Loucy (cell line): ENCODE measurements at regions not wholly inside any gene's neighbourhood (a gene's known extent, or its start where the extent isn't known, plus 50 kb on each side); places are given as distances from the start of the nearest gene placed in this dataset.

ENCODE experiments used
- H2AFZ ChIP-seq: fragments of 200-600 bp; sonication (generic); 2 replicates; pipeline ENCODE4 v1.6.0; 2016; ENCODE audit warnings: antibody characterized with exemption, mild to moderate bottlenecking, low read length, moderate library complexity
- H3F3A ChIP-seq: fragments of 200-600 bp; 2 replicates; pipeline ENCODE4 v1.6.0; 2016; ENCODE audit warnings: antibody characterized with exemption, low read depth, mild to moderate bottlenecking
- H3K27me3 ChIP-seq: fragments of 200-600 bp; sonication (generic); 2 replicates; pipeline ENCODE4 v1.6.1; 2014; ENCODE audit warnings: low read length, mild to moderate bottlenecking; ENCODE audit not compliant: insufficient read depth, poor library complexity, severe bottlenecking
- H3K36me3 ChIP-seq: fragments of 200-600 bp; sonication (generic); 2 replicates; pipeline ENCODE4 v1.6.1; 2016; ENCODE audit warnings: low read length; ENCODE audit not compliant: insufficient read depth
- H3K4me1 ChIP-seq: fragments of 200-600 bp; sonication (generic); 2 replicates; pipeline ENCODE4 v1.5.1; 2014; ENCODE audit warnings: low read length, mild to moderate bottlenecking; ENCODE audit not compliant: insufficient read depth, poor library complexity, severe bottlenecking
- H3K4me2 ChIP-seq: fragments of 200-600 bp; sonication (generic); 2 replicates; pipeline ENCODE4 v1.6.0; 2014; ENCODE audit warnings: antibody characterized with exemption, low read length, low read depth, mild to moderate bottlenecking; ENCODE audit not compliant: poor library complexity, severe bottlenecking
- H3K4me3 ChIP-seq: fragments of 200-600 bp; sonication (generic); 2 replicates; pipeline ENCODE4 v1.5.1; 2014; ENCODE audit warnings: low read length, mild to moderate bottlenecking, mixed read lengths; ENCODE audit not compliant: poor library complexity, severe bottlenecking
- H3K79me2 ChIP-seq: fragments of 200-600 bp; sonication (generic); 2 replicates; pipeline ENCODE4 v1.6.1; 2014; ENCODE audit warnings: low read length; ENCODE audit not compliant: insufficient read depth
- H3K9ac ChIP-seq: fragments of 200-600 bp; sonication (generic); 2 replicates; pipeline ENCODE4 v1.6.0; 2014; ENCODE audit warnings: mild to moderate bottlenecking, low read depth, low read length, moderate library complexity; ENCODE audit not compliant: poor library complexity, severe bottlenecking
- H3K9me2 ChIP-seq: fragments of 200-600 bp; sonication (generic); replicated peaks from 2 replicates; pipeline ENCODE4 v1.6.1; 2016; ENCODE audit warnings: low read depth, low read length, mixed read lengths
- H3K9me3 ChIP-seq: fragments of 200-600 bp; sonication (generic); 2 replicates; pipeline ENCODE4 v1.6.1; 2014; ENCODE audit warnings: mild to moderate bottlenecking, antibody characterized with exemption, low read length, low read depth; ENCODE audit not compliant: insufficient read depth
- H4K20me1 ChIP-seq: fragments of 200-600 bp; sonication (generic); 2 replicates; pipeline ENCODE4 v1.6.0; 2014; ENCODE audit warnings: antibody characterized with exemption, low read length, mild to moderate bottlenecking; ENCODE audit not compliant: insufficient read depth, poor library complexity, severe bottlenecking
- CTCF ChIP-seq: fragments of 200-600 bp; sonication (generic); conservative IDR thresholded peaks from 2 replicates; pipeline ENCODE4 v1.5.1; 2014; ENCODE audit warnings: mild to moderate bottlenecking, antibody characterized with exemption, low read length
- EZH2phosphoT487 ChIP-seq: fragments of 200-600 bp; IDR thresholded peaks from 2 replicates; pipeline ENCODE4 v1.6.1; 2018; ENCODE audit warnings: antibody characterized with exemption, mild to moderate bottlenecking, moderate library complexity, borderline replicate concordance

DNA sequence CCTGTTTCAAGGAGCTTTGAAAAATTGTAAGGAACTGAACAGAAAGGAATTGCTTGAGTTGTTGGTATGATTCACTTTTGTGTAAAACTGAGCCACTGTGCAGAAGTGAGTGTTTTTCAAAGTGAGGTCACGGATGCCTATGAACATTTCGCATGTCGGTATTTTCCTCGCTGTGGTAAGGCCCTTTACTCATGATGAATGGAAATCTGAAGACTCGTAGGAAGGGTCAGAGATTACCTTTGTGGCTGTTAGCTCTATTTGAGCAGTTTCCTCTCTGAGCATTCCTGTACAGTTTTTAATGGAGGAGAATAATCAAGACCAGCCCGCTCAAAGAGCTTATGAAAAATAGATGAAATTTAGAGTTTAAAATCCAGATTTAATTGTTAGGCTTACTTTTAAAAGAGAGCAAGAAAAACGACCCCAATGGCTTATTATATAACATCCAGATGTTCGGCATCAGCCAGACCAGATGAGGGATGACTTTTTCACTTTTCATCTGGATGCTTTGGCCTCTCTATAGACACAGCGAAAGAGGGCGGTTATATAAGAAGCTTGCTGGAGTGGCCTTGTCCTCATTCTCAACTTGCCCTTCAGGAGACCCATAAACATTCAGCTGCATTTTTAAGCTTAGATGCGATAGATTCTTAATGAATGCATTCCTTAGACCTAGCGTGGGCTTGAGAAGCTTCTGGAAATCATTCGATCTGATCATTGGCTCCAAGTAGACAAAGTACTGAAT, 99.5 kb downstream of the CD83 start:
- H2AFZ ChIP-seq, result no peak overlapping the region
- H3K9ac ChIP-seq, result peak overlapping the region; percentile 58
- H3K36me3 ChIP-seq, result no peaks in the 10 kb centered on the region
- no peaks in the 10 kb centered on the region for H4K20me1 ChIP-seq
- no peaks in the 10 kb centered on the region for H3K27me3 ChIP-seq
- no peaks in the 10 kb centered on the region for H3K9me3 ChIP-seq
- no peaks in the 10 kb centered on the region for H3F3A ChIP-seq
- peaks cover 9% of the 10 kb centered on the region; the same call in 1 of the 2 replicates for H3K79me2 ChIP-seq
- TF ChIP-seq CTCF, result no peak
- no peaks in the 10 kb centered on the region for H3K9me2 ChIP-seq
- peaks cover 56% of the 10 kb centered on the region for H3K4me1 ChIP-seq
- no peak overlapping the region for H3K4me3 ChIP-seq
- H3K4me2 ChIP-seq, result no peak overlapping the region

- Histone ChIP-seq H3K27me3 (no peaks in the 10 kb centered on the region), H3K9me3 (no peaks in the 10 kb centered on the region), H3K9ac (peak overlapping the region; percentile 58), H2AFZ (peak overlapping the region; percentile 7; the same call in 1 of the 2 replicates), H3K79me2 (peaks cover 1% of the 10 kb centered on the region; the same call in 1 of the 2 replicates), H3K4me2 (peak overlapping the region; percentile 44), H4K20me1 (no peaks in the 10 kb centered on the region), H3K9me2 (no peaks in the 10 kb centered on the region), H3F3A (no peaks in the 10 kb centered on the region), H3K4me1 (peaks cover 48% of the 10 kb centered on the region), H3K36me3 (no peaks in the 10 kb centered on the region), H3K4me3 (peak overlapping the region; percentile 7)
- no peak for TF ChIP-seq CTCF
- no peak for TF ChIP-seq EZH2phosphoT487
These were observed 100.4 kb downstream of the CD83 start for GRCh38 chr6:14217728-14218518.

DNA sequence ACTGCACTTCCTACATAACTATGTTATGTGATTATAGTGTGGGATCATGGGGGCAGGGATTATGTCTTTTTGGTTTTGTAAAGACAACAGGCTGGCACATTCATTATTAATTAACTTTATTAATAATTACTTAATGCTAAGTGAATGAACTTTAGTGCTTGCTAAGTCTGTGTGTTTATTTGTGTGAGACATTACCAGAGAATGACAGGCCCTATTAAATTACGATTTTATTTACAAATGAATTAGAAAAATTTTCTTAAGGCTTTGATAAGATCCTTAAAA, 100.9 kb downstream of the CD83 start:
- Histone ChIP-seq H3K36me3 (no peaks in the 10 kb centered on the region), H3F3A (no peaks in the 10 kb centered on the region), H3K4me1 (peaks cover 49% of the 10 kb centered on the region), H3K79me2 (no peaks in the 10 kb centered on the region), H2AFZ (0 out of 2 replicates have a peak overlapping the region, but pooled peaks have one; percentile 7), H3K9me2 (no peaks in the 10 kb centered on the region), H3K9ac (peak overlapping the region; percentile 58), H3K9me3 (no peaks in the 10 kb centered on the region), H3K27me3 (no peaks in the 10 kb centered on the region), H3K4me3 (peak overlapping the region; percentile 7), H3K4me2 (peak overlapping the region; percentile 44), H4K20me1 (no peaks in the 10 kb centered on the region)
- TF ChIP-seq EZH2phosphoT487 (no peak), CTCF (no peak)
